ENCODE measurements at regions not wholly inside any gene's neighbourhood (a gene's known extent, or its start where the extent isn't known, plus 50 kb on each side); places are given as distances from the start of the nearest gene placed in this dataset.

DNA sequence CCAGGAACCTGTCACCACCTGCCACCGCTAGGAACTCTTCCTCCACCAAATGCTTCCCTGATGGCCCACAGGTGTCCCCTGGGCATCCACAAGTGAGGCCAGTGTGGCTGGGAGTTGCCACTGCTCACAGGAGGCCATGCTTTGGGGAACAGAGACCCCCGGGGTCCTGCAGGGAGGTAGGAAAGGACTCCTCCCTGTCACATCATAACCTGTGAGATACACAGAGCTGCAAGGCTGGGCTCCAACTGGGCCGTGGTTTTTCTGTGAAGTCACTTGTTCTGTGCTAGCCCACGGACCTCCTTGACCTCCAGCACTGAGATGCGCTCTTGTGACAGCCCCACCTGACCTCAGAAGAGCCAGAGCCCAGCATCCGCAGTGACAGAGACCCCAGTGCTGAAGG lies 311.2 kb downstream of the C16orf95 start:
- H3K4me1 Mint-ChIP-seq (ENCODE audit: low read depth): no peaks in the 10 kb centered on the region
- CTCF ChIA-PET: no interaction called here
- no peaks in the 10 kb centered on the region for H3K27me3 Mint-ChIP-seq
- intact Hi-C loops (cut with micrococcal nuclease): no loop called here
- peaks cover 2% of the 10 kb centered on the region for H3K9me3 Mint-ChIP-seq
- no peak overlapping the region for H3K4me3 Mint-ChIP-seq
- POLR2A ChIA-PET: no interaction called here
- no peaks in the 10 kb centered on the region for H3K36me3 Mint-ChIP-seq
- no peak overlapping the region for H3K27ac Mint-ChIP-seq
- no peak for DNase-seq

DNA sequence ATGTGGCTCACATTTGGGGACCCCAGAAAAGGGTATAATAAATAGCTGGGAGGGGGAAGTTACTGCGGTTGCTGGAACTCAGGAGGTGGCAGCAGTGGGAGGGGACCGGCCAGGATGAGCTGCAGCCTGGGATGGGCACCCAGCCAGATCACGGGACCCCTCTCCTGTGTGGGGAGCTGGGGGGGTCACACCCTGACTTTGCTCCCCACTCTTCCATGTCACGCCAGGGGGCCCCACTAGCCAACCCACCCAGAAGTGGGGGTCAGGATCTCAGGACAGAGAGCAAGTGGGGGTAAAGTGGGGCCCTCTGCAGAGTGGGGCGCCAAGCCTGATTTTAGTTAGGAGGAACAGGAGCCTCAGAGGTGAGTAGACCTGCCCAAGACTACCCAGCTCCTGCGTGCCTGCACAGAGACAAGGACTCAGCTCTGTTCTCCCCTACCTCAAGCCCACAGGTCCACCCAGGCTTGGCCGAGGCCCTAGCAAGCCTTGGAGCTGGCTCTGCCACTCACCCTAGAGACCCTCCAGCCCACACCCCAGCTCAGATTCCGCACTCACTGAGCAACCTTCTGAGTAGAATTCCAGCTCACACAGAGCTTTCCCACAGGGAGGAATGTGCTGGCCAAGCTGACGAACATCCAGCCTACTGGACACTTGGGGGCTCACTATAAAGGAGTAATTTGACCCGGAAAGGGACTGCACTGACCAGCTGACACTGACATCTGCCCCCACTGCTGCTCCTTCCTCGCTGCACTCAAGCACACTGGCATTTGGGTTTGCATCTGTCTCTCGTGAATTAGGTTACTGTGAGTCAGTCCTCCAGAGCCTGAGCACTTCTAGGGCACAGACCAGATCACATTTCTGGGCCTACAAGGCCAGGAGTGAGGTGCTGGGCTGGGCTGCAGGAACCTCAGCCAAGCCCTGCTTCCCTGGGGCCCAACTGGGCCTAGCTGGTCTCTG lies 310.1 kb downstream of the C16orf95 start:
- H3K9me3 Mint-ChIP-seq: peaks cover 2% of the 10 kb centered on the region
- CTCF ChIA-PET: no interaction called here
- no peaks in the 10 kb centered on the region for H3K36me3 Mint-ChIP-seq
- no peaks in the 10 kb centered on the region for H3K4me1 Mint-ChIP-seq (ENCODE audit: low read depth)
- POLR2A ChIA-PET: no interaction called here
- DNase-seq: no peak
- intact Hi-C loops (cut with micrococcal nuclease): no loop called here
- no peak overlapping the region for H3K27ac Mint-ChIP-seq
- H3K4me3 Mint-ChIP-seq: no peak overlapping the region
- no peaks in the 10 kb centered on the region for H3K27me3 Mint-ChIP-seq

DNA sequence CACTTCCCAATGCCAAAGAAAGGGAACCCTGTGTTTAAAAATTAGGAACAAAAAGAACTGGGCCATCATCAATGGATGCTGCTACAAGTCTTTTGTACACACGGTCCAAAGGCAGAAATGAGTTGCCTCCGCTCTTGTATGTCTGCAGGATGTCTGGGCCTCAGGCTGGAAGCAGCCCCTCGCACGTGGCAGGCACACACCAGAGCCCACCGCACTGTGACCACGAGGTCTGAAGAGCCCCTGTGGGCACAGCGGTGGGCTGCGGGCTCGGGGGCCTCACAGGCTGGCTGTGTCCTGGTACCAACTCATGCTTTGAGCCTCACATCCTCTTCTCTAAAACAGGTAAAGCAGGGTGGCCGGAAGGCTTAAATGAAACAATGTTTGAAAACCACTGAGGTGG lies 309.3 kb downstream of the C16orf95 start:
- intact Hi-C loops (cut with micrococcal nuclease): no loop called here
- H3K27me3 Mint-ChIP-seq: no peaks in the 10 kb centered on the region
- H3K4me1 Mint-ChIP-seq (ENCODE audit: low read depth): no peaks in the 10 kb centered on the region
- peaks cover 4% of the 10 kb centered on the region for H3K9me3 Mint-ChIP-seq
- H3K27ac Mint-ChIP-seq: no peak overlapping the region
- ChIA-PET CTCF (no interaction called here), POLR2A (no interaction called here)
- H3K36me3 Mint-ChIP-seq: no peaks in the 10 kb centered on the region
- H3K4me3 Mint-ChIP-seq: no peak overlapping the region
- no peak for DNase-seq

DNA sequence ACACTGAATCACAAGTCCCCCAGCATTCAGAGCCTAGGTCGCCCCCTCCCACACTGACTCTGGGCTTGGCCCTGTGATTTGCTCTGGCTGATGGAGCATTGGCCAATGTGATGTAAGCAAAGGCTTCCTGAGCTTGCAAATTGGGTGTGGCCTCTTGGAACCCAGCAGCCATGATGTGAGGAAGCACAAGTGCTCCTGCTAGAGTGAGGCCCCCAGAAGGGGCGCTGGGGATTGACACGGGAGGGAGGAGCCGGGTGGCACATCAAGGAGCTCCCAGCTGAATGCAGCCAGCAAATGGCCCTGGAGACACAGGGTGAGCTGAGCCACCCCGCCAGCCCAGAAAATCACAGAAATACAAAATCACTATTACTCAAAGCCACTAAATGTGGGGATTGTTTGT lies 308.5 kb downstream of the C16orf95 start:
- Mint-ChIP-seq H3K9me3 (peaks cover 4% of the 10 kb centered on the region), H3K27ac (no peak overlapping the region), H3K4me1 (ENCODE audit: low read depth) (no peaks in the 10 kb centered on the region), H3K36me3 (no peaks in the 10 kb centered on the region), H3K4me3 (no peak overlapping the region), H3K27me3 (no peaks in the 10 kb centered on the region)
- DNase-seq: no peak
- ChIA-PET CTCF (no interaction called here), POLR2A (interaction anchor here (0.6 kb wide), 1 partner anchor 748 kb away, joined by 4 read pairs; no protein-coding TSS in a partner anchor)
- intact Hi-C loops (cut with micrococcal nuclease): no loop called here

GRCh38 chr16:87012954-87013938 lies 303.9 kb downstream of the C16orf95 start:
- no peak for DNase-seq
- H3K27me3 Mint-ChIP-seq: peaks cover 14% of the 10 kb centered on the region
- no peaks in the 10 kb centered on the region for H3K36me3 Mint-ChIP-seq
- POLR2A ChIA-PET: no interaction called here
- intact Hi-C loops (cut with micrococcal nuclease): no loop called here
- CTCF ChIA-PET: no interaction called here
- H3K9me3 Mint-ChIP-seq: peaks cover 2% of the 10 kb centered on the region
- H3K27ac Mint-ChIP-seq: no peak overlapping the region
- no peaks in the 10 kb centered on the region for H3K4me1 Mint-ChIP-seq (ENCODE audit: low read depth)
- H3K4me3 Mint-ChIP-seq: no peak overlapping the region

- Mint-ChIP-seq H3K9me3 (peaks cover 2% of the 10 kb centered on the region), H3K27ac (no peak overlapping the region), H3K4me1 (ENCODE audit: low read depth) (no peaks in the 10 kb centered on the region), H3K27me3 (peaks cover 14% of the 10 kb centered on the region), H3K4me3 (no peak overlapping the region), H3K36me3 (no peaks in the 10 kb centered on the region)
- intact Hi-C loops (cut with micrococcal nuclease): no loop called here
- no peak for DNase-seq
- CTCF ChIA-PET: no interaction called here
- POLR2A ChIA-PET: no interaction called here
Observed at GRCh38 chr16:87014112-87014511, 303.1 kb downstream of the C16orf95 start.

- intact Hi-C loops (cut with micrococcal nuclease): no loop called here
- POLR2A ChIA-PET: no interaction called here
- DNase-seq: no peak
- H3K4me1 Mint-ChIP-seq (ENCODE audit: low read depth): no peaks in the 10 kb centered on the region
- H3K36me3 Mint-ChIP-seq: no peaks in the 10 kb centered on the region
- CTCF ChIA-PET: no interaction called here
- no peak overlapping the region for H3K4me3 Mint-ChIP-seq
- H3K27ac Mint-ChIP-seq: no peak overlapping the region
- peaks cover 14% of the 10 kb centered on the region for H3K27me3 Mint-ChIP-seq
- peaks cover 2% of the 10 kb centered on the region for H3K9me3 Mint-ChIP-seq
Observed at GRCh38 chr16:87015021-87015420, 302.2 kb downstream of the C16orf95 start.

DNA sequence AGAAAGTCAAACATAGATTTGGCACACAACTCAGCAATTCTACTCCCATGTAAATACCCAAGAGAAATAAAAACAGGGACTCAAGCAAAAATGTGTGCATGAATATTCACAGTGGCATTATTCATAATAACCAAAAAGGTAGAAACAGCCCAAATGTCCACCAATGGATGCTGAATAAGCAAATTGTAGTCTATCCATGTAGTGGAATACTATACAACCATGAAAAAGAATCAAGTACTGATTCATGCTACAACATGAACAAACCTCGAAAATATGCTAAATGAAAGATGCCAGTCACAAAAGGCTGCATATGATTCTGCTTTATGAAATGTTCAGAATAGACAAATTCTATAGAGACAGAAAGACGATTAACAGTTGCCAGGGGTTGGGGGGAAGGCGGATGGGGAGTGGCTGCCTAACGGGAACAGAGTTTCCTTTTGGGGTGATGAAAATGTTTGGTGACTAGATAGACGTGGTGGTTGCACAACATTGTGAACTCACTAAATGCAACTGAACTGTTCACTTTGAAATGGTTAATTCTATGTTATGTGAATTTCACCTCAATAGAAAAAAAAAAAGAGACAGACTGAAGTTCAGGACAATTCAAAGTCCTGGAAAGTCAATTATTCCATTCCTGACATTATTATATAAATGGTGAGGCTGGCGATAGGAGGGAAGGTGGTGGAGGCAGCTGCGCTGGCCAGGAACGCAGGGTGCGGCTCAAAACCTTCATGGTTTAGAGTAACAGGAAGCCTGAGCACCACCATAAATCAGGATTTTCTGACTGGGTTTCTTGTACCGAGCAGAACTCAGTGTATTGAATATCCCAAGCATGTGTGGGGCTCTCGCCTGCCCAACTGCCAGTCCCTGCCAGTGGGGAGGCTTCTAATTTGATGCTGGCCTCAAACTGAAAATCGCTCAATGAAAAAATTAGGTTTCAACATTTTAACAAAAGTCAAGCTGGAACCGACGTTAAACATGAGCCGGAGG lies 300.9 kb downstream of the C16orf95 start:
- Mint-ChIP-seq H3K36me3 (no peaks in the 10 kb centered on the region), H3K9me3 (peaks cover 2% of the 10 kb centered on the region), H3K27me3 (peaks cover 14% of the 10 kb centered on the region), H3K4me3 (no peak overlapping the region), H3K4me1 (ENCODE audit: low read depth) (no peaks in the 10 kb centered on the region), H3K27ac (no peak overlapping the region)
- ChIA-PET CTCF (no interaction called here), POLR2A (no interaction called here)
- intact Hi-C loops (cut with micrococcal nuclease): no loop called here
- DNase-seq: no peak

- ChIA-PET CTCF (no interaction called here), POLR2A (no interaction called here)
- Mint-ChIP-seq H3K27me3 (peaks cover 17% of the 10 kb centered on the region), H3K27ac (no peak overlapping the region), H3K4me3 (no peak overlapping the region), H3K9me3 (peaks cover 2% of the 10 kb centered on the region), H3K4me1 (ENCODE audit: low read depth) (no peaks in the 10 kb centered on the region), H3K36me3 (no peaks in the 10 kb centered on the region)
- intact Hi-C loops (cut with micrococcal nuclease): no loop called here
- no peak for DNase-seq
Observed at GRCh38 chr16:87017371-87018012, 299.7 kb downstream of the C16orf95 start.

GRCh38 chr16:87025676-87026075 lies 291.5 kb downstream of the C16orf95 start:
- H3K4me3 Mint-ChIP-seq: no peak overlapping the region
- H3K9me3 Mint-ChIP-seq: peaks cover 4% of the 10 kb centered on the region
- intact Hi-C loops (cut with micrococcal nuclease): no loop called here
- ChIA-PET CTCF (no interaction called here), POLR2A (no interaction called here)
- H3K27ac Mint-ChIP-seq: no peak overlapping the region
- no peaks in the 10 kb centered on the region for H3K36me3 Mint-ChIP-seq
- H3K4me1 Mint-ChIP-seq (ENCODE audit: low read depth): no peaks in the 10 kb centered on the region
- peaks cover 3% of the 10 kb centered on the region for H3K27me3 Mint-ChIP-seq
- no peak for DNase-seq

GRCh38 chr16:87027056-87027616 lies 290.1 kb downstream of the C16orf95 start:
- Mint-ChIP-seq H3K36me3 (no peaks in the 10 kb centered on the region), H3K27ac (no peak overlapping the region), H3K9me3 (peaks cover 10% of the 10 kb centered on the region), H3K4me1 (ENCODE audit: low read depth) (no peaks in the 10 kb centered on the region), H3K4me3 (no peak overlapping the region), H3K27me3 (no peaks in the 10 kb centered on the region)
- DNase-seq: no peak
- CTCF ChIA-PET: no interaction called here
- intact Hi-C loops (cut with micrococcal nuclease): no loop called here
- POLR2A ChIA-PET: no interaction called here
